Kidney glomerular epithelial cell (primary cell): ENCODE measurements at regions not wholly inside any gene's neighbourhood (a gene's known extent, or its start where the extent isn't known, plus 50 kb on each side); places are given as distances from the start of the nearest gene placed in this dataset.
"Not testable (repeated sequence)": the region's sequence is repeated elsewhere in the genome, so short reads cannot be mapped to it uniquely, and the experiment has no call there.

Experiments
- DNase-seq: peaks from one replicate; lab custom pipeline; 2025; lab: John Stamatoyannopoulos, UW

- no peak for DNase-seq
Measured at GRCh38 chr13:65697843-65698242, 1532.3 kb downstream of the PCDH9 start.

- peak; percentile 10 for DNase-seq
Measured at GRCh38 chr13:65679240-65679639, 1550.9 kb downstream of the PCDH9 start.

- no peak for DNase-seq
Measured at GRCh38 chr13:65677906-65678305, 1552.2 kb downstream of the PCDH9 start.

GRCh38 chr13:65675383-65675782 is 1554.8 kb downstream of the PCDH9 start:
- DNase-seq = not testable (repeated sequence)

- no peak for DNase-seq
Measured at GRCh38 chr13:65670014-65670625, 1560.0 kb downstream of the PCDH9 start.

- no peak for DNase-seq
Measured at GRCh38 chr13:65660731-65661130, 1569.4 kb downstream of the PCDH9 start.

GRCh38 chr13:65656740-65657329 is 1573.3 kb downstream of the PCDH9 start:
- DNase-seq = peak; percentile 11

- no peak for DNase-seq
Measured at GRCh38 chr13:65653613-65654012, 1576.5 kb downstream of the PCDH9 start.

GRCh38 chr13:65650321-65650720 is 1579.8 kb downstream of the PCDH9 start:
- no peak for DNase-seq

- no peak for DNase-seq
Measured at GRCh38 chr13:65642996-65643395, 1587.1 kb downstream of the PCDH9 start.

- no peak for DNase-seq
Measured at GRCh38 chr13:65642301-65642700, 1587.8 kb downstream of the PCDH9 start.

- peak; percentile 27 for DNase-seq
Measured at GRCh38 chr13:65638572-65639168, 1591.5 kb downstream of the PCDH9 start.

GRCh38 chr13:65633806-65634205 is 1596.3 kb downstream of the PCDH9 start:
- DNase-seq = no peak

- DNase-seq = no peak
Measured at GRCh38 chr13:65631078-65631477, 1599.1 kb downstream of the PCDH9 start.

- DNase-seq = no peak
Measured at GRCh38 chr13:65629926-65630325, 1600.2 kb downstream of the PCDH9 start.

GRCh38 chr13:65623148-65623547 is 1607.0 kb downstream of the PCDH9 start:
- no peak for DNase-seq

- no peak for DNase-seq
Measured at GRCh38 chr13:65615506-65615905, 1614.6 kb downstream of the PCDH9 start.

- no peak for DNase-seq
Measured at GRCh38 chr13:65613004-65613403, 1617.1 kb downstream of the PCDH9 start.

GRCh38 chr13:65609350-65609749 is 1620.8 kb downstream of the PCDH9 start:
- no peak for DNase-seq

GRCh38 chr13:65606622-65607021 is 1623.5 kb downstream of the PCDH9 start:
- no peak for DNase-seq

- DNase-seq = no peak
Measured at GRCh38 chr13:65605396-65605795, 1624.7 kb downstream of the PCDH9 start.

- DNase-seq = no peak
Measured at GRCh38 chr13:65603160-65603559, 1627.0 kb downstream of the PCDH9 start.

- no peak for DNase-seq
Measured at GRCh38 chr13:65601855-65602254, 1628.3 kb downstream of the PCDH9 start.

GRCh38 chr13:65600702-65601101 is 1629.4 kb downstream of the PCDH9 start:
- DNase-seq = no peak
